Mesothelial cell of epicardium (in vitro differentiated cells): ENCODE measurements at regions not wholly inside any gene's neighbourhood (a gene's known extent, or its start where the extent isn't known, plus 50 kb on each side); places are given as distances from the start of the nearest gene placed in this dataset.
A peak's percentile ranks its signal among the peaks of the same experiment; 100 is the strongest.

Source experiments
- DNase-seq, 2 experiments: peaks; one replicate each; pipeline ENCODE4 v3.0.0; 2021; ENCODE audit warnings: low spot score in 2 of 2; ENCODE audit not compliant: unreplicated experiment in 2 of 2
- H3K27ac Mint-ChIP-seq: 2 replicates; pipeline ENCODE4 v1.8.0; 2021; ENCODE audit warnings: mixed read lengths
- H3K27me3 Mint-ChIP-seq: 2 replicates; pipeline ENCODE4 v1.8.0; 2021; ENCODE audit warnings: low read depth, mixed read lengths
- H3K36me3 Mint-ChIP-seq: 2 replicates; pipeline ENCODE4 v1.8.0; 2021; ENCODE audit warnings: mixed read lengths
- H3K4me1 Mint-ChIP-seq: 2 replicates; pipeline ENCODE4 v1.8.0; 2021; ENCODE audit warnings: mixed read lengths
- H3K4me3 Mint-ChIP-seq: 2 replicates; pipeline ENCODE4 v1.8.0; 2021; ENCODE audit warnings: mild to moderate bottlenecking, moderate library complexity, mixed read lengths
- H3K9me3 Mint-ChIP-seq: 2 replicates; pipeline ENCODE4 v1.8.0; 2021; ENCODE audit warnings: mixed read lengths
- CTCF ChIP-seq: fragments of 200-600 bp; sonication (generic); IDR thresholded peaks from one replicate; pipeline ENCODE4 v1.5.0; 2021; ENCODE audit warnings: antibody characterized with exemption; ENCODE audit not compliant: unreplicated experiment

DNA sequence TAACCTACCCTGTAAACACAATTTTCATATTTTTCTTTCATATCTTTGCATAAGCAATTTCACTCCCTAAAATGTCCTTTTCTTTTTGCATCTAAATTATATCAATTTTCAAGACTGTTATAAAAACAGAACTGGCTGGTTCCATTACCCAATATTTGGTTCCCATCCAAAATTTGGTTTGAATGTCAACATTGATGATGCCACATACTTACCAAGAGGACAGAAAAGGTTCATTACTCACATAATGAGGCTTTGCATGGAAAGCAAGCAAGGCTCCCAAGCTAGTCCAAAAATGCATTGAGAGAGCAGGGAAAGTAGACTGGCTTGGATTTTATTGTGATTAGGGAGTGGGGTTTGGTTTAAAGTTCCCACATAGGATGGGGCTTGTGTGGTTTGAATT, 144.4 kb upstream of the AKIRIN2 start:
- H3K36me3 Mint-ChIP-seq, result no peaks in the 10 kb centered on the region

DNA sequence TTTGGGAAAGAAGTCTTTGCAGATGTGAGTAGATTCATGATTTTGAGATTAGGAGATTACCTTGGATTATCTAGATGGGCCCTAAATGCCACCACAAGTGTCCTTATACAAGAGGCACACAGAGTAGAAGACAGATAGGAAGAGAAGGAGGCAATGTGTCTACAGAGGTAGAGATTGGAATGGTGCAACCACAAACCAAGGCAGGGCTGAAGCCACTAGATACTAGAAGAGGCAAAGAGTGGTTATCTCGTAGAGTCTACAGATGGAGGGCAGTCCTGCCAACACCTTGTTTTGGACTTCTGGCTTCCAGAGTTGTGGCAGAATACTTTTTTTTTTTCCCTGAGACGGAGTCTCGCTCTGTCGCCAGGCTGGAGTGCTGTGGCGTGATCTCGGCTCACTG, 138.3 kb upstream of the AKIRIN2 start:
- H3K27ac Mint-ChIP-seq, result no peak overlapping the region

More for the DNA sequence above, 144.4 kb upstream of the AKIRIN2 start:
- H3K4me3 Mint-ChIP-seq, result no peak overlapping the region
- H3K27me3 Mint-ChIP-seq, result no peaks in the 10 kb centered on the region
- TF ChIP-seq CTCF, result no peak
- H3K4me1 Mint-ChIP-seq, result peaks cover 24% of the 10 kb centered on the region
- H3K9me3 Mint-ChIP-seq, result no peaks in the 10 kb centered on the region
- H3K27ac Mint-ChIP-seq, result no peak overlapping the region
- DNase-seq, result no peak

GRCh38 chr6:87837876-87838275, 135.8 kb upstream of the AKIRIN2 start:
- no peaks in the 10 kb centered on the region for H3K36me3 Mint-ChIP-seq

More for the DNA sequence above, 138.3 kb upstream of the AKIRIN2 start:
- DNase-seq, result no peak
- Mint-ChIP-seq H3K27me3 (peaks cover 3% of the 10 kb centered on the region), H3K4me1 (no peaks in the 10 kb centered on the region), H3K9me3 (peaks cover 17% of the 10 kb centered on the region), H3K36me3 (no peaks in the 10 kb centered on the region), H3K4me3 (no peak overlapping the region)
- no peak for TF ChIP-seq CTCF

DNA sequence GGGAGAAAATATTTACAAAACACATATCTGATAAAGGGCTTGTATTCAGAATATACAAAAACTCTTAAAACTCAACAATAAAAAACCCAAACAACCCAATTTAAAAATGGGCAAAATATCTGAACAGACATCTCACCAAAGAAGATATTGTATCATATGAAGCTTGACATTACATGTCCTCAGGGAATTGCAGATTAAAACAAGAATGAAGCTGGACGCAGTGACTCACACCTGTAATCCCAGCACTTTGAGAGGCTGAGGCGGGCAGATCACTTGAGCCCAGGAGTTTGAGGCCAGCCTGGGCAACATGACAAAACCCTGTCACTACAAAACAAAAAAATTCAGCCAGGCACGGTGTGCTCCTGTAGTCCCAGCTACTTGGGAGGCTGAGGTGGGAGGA, 135.4 kb upstream of the AKIRIN2 start:
- TF ChIP-seq CTCF, result no peak
- H3K4me1 Mint-ChIP-seq, result peaks cover 1% of the 10 kb centered on the region
- no peaks in the 10 kb centered on the region for H3K36me3 Mint-ChIP-seq
- DNase-seq, result no peak
- H3K27me3 Mint-ChIP-seq, result peaks cover 3% of the 10 kb centered on the region
- H3K27ac Mint-ChIP-seq, result no peak overlapping the region
- peaks cover 17% of the 10 kb centered on the region for H3K9me3 Mint-ChIP-seq
- H3K4me3 Mint-ChIP-seq, result no peak overlapping the region

More at GRCh38 chr6:87837876-87838275, 135.8 kb upstream of the AKIRIN2 start:
- H3K27ac Mint-ChIP-seq, result no peak overlapping the region
- H3K4me1 Mint-ChIP-seq, result no peaks in the 10 kb centered on the region
- DNase-seq, result no peak
- peaks cover 3% of the 10 kb centered on the region for H3K27me3 Mint-ChIP-seq
- TF ChIP-seq CTCF, result no peak
- peaks cover 17% of the 10 kb centered on the region for H3K9me3 Mint-ChIP-seq
- H3K4me3 Mint-ChIP-seq, result no peak overlapping the region

DNA sequence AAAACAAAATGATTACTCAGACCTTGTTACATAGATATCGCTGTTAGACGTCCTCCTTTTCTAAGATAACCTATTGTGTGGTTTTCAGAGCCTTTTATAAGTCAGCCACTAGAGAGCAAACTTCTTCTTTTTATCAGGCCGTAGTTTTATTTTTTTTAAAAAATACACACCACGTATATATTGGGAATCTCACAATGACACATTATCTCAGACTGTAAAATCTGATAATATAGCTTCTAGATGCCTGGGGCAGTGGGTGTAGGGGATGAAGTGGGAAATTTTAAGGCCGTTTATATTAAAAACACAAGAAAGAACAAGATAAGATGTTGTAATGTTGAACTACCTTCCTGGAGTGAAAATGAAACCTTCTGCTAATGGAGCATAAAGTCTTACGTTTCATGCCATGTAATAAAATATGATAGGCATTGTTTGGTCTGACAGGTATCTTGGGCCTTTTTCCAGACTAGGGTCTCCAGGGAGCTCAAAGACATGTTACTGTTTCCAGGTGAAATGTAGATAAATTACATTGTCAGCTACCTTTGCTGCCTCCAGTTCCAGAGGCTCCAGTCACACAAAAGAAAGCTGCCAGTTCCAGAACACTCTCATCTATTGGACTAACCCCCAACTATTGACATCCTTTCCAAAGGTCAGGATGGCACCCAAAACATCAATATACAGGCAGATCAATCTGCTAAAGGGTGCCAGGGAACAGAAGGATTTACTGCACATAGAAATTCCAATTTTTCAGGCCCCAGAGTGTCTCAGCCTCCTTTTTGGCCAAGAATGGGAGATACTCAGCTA, 130.2 kb upstream of the AKIRIN2 start:
- Mint-ChIP-seq H3K9me3 (no peaks in the 10 kb centered on the region), H3K27ac (peak overlapping the region; percentile 68), H3K36me3 (no peaks in the 10 kb centered on the region), H3K27me3 (no peaks in the 10 kb centered on the region), H3K4me3 (peak overlapping the region; percentile 53), H3K4me1 (peaks cover 22% of the 10 kb centered on the region)
- DNase-seq, result no peak
- TF ChIP-seq CTCF, result no peak
